ENCODE measurements at regions not wholly inside any gene's neighbourhood (a gene's known extent, or its start where the extent isn't known, plus 50 kb on each side); places are given as distances from the start of the nearest gene placed in this dataset.
"Not testable (repeated sequence)": the region's sequence is repeated elsewhere in the genome, so short reads cannot be mapped to it uniquely, and the experiment has no call there.

DNA sequence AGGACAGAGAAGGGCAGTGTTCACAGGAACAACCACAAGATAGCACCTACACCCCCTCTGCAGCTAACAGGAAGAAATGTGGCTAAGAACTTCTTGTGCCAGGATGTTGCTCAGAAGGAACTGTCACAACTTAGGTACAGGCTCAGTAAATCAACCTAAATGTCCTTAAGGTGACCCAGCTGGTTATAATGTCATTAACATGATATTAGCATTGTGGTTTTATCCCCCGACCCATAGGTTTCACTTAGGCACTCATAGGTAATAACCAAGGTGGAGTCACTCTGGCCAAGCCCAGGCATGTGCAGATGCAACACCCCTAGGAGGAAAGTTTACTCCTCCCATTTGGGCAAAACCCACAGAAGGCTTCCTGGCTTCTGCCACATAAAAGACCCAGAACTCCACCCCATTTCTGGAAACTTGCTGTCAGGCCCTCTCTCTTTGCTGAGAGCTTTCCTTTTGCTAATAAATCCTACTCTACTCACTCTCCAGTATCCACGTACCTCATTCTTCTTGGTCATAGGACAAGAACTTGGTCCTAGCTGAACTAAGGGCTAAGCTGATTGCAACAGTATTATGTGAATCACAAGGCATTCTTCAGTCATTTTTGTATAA is 951.3 kb downstream of the SLITRK5 start:
- no peak for DNase-seq

DNA sequence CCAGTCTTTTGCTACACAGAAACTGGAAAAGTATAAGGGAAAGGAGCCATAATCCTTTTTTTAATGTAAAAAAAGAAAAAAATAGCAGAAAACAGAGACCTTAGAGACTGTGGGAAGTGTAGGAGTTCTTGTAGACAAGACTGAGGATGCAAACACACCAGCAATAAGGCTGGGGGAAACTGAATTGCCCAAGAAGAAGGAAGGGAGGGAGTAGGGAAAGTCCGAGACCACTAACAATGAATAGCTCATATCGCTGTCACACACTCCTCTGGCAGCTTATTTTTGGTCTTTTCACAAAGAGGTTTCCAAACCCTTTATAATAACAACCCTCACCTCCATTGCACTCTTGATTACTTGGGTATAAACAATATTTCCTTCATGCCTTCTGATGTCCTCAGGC is 952.0 kb downstream of the SLITRK5 start:
- no peak for DNase-seq

GRCh38 chr13:88627071-88627470 is 955.9 kb downstream of the SLITRK5 start:
- DNase-seq = no peak

DNA sequence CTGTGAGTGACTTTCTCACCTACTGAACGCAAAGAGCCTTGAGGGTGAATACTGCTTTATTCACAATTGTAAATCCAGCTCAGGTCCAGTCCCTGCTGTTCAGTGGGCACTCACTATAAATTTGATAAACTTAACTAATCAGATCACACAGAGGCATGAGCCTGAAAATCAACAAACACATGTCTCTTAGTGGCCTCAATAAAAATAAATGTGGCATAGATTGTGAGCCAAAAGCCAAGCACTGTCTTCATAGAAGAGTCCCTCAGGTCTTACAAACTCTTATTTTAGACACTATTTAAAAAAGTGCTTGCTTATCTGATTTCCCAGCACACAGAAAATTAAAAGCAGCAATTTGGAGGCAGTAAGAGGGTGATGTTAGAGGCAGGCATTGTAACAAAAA is 957.7 kb downstream of the SLITRK5 start:
- no peak for DNase-seq

DNA sequence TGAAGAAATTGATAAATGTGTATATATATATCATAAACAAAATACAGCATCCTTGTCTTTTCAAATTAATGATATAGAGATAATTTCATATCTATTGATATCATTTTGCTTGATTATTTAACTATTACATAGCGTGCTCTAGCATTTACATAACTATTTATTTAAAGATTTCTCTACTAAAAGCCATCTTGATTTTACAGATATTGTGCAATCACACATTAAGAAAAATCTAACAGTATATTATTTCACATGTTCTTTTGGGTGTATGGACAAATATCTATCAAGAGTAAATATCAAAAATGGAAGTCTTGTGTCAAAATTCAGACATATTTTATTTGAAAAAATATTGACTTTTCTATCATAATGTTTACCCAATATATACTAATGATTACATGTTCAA is 966.8 kb downstream of the SLITRK5 start:
- no peak for DNase-seq

- DNase-seq = no peak
Measured at GRCh38 chr13:88643233-88643632, 972.1 kb downstream of the SLITRK5 start.

- no peak for DNase-seq
Measured at GRCh38 chr13:88648598-88649373, 977.6 kb downstream of the SLITRK5 start.

- no peak for DNase-seq
Measured at GRCh38 chr13:88649855-88650254, 978.7 kb downstream of the SLITRK5 start.

DNA sequence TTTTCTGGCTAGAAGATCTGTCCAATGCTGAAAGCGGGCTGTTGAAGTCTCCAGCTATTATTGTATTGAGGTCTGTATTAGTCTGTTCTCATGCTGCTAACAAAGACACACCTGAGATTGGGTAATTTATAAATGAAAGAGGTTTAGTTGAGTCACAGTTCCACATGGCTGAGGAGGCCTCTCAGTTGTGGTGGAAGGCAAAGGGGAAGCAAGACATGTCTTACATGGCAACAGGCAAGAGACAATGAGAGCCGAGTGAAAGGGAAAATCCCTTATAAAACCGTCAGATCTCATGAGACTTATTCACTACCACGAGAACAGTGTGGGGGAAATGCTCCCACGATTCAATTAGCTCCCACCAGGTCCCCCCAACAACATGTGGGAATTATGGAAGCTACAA is 980.4 kb downstream of the SLITRK5 start:
- no peak for DNase-seq

- no peak for DNase-seq
Measured at GRCh38 chr13:88656751-88657150, 985.6 kb downstream of the SLITRK5 start.

GRCh38 chr13:88670509-88670908 is 999.3 kb downstream of the SLITRK5 start:
- DNase-seq = no peak

GRCh38 chr13:88674841-88675240 is 1003.7 kb downstream of the SLITRK5 start:
- no peak for DNase-seq

- DNase-seq = no peak
Measured at GRCh38 chr13:88675347-88675996, 1004.3 kb downstream of the SLITRK5 start.

DNA sequence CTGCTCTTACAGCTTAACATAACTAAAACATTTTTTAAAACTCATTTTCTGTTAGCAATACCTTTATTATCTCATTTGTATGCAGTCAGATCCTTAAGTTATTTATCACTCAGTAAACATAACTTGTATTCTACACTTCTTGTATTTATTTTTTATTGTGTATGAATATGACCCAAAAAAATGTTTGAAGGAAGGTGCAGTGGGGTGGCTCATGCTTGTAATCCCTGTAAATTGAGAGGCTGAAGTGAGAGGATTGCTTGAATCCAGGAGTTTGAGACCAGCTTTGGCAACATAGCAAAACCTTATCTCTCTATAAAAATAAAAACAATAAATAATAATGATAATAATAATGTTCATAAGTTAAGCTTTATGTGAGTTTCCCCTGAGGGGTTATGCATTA is 1004.8 kb downstream of the SLITRK5 start:
- no peak for DNase-seq

DNA sequence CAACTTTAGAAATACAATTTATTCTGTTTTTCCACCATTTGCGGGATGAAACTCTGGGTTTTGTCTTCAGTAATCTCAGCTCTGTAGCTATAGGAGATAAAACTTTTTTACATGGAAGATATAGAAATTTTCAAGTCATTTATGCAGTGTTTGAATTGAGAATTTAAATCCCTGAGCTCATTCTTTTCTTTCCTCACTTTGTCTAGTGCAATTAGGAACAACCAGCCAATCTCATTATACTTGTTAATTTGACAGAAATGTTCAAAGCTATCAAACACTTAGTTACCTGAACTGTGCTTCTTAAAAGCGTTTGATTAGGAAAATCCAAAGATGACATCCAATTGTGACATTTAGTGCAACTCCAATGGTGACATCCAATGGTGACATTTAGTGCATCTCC is 1014.3 kb downstream of the SLITRK5 start:
- DNase-seq = no peak

GRCh38 chr13:88701551-88701950 is 1030.4 kb downstream of the SLITRK5 start:
- no peak for DNase-seq

DNA sequence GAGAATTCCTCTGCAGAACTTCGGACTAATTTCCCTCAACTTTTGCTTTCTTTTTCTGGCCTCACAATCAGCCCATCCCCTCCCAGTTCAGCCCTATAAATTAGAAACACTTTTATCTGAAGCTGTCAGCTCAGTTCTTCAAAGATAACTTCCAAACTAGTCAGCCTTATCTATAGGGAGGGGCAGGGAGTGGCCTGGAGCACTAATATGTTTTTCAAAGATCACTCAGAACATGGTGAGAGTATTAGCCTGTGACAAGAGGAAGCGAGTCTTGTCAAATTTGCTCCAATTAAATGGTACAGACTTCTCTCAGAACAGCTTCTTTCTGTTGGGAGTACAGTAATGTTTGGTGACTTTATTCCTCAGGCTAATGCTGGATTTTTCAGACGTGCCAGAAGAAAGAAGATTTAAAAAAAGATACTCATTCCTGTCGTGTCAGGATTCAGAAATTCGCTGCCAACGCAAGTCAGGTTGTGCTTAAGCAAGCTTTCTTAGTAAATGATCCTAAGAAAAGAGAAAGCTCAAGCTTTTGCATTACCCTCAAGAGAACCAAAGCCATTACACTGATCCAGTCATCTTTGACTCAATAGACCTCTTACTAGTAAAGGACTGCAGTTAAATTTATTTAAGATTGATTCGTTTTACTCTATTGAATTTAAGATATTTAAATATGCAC is 1033.6 kb downstream of the SLITRK5 start:
- no peak for DNase-seq

DNA sequence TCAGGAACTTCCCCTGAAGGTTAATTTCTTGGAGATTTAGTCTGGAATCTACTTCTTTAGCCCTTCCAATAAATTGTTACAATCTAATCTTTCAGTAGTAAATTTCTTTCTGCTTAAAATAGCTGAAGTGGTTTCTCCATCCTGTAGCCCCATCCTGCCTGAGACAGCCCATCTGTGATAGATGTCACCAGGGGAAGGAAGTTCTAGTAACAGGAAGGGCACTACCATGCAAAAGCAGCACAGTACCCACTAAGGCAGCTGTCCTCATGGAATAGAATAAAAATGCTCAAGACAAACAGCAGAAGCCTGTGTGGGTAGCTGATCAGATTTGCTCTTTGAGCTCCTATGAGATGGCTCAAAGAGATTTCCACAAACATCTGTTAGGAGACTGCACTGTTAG is 1036.5 kb downstream of the SLITRK5 start:
- no peak for DNase-seq

DNA sequence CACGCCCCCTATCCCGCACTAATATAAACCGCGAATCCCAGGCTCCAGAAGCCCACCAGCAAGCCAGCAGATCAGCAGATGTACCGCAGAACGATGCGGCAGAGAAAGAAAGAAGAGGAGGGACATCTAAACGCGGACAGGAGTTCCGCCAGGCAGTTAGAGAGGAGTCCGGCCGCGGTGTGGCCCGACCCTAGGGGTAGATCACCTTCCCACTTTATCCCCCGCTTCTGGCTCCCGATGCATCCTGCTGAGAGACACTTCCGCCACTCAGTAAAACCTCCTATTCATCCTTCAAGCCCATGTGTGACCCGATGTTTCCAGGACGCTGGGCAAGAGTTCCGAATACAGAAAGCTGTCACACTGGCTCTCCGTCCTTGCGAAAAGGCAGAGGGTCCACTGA is 1046.8 kb downstream of the SLITRK5 start:
- DNase-seq = no peak

- no peak for DNase-seq
Measured at GRCh38 chr13:88718781-88719180, 1047.6 kb downstream of the SLITRK5 start.

GRCh38 chr13:88726075-88726474 is 1054.9 kb downstream of the SLITRK5 start:
- DNase-seq = no peak

DNA sequence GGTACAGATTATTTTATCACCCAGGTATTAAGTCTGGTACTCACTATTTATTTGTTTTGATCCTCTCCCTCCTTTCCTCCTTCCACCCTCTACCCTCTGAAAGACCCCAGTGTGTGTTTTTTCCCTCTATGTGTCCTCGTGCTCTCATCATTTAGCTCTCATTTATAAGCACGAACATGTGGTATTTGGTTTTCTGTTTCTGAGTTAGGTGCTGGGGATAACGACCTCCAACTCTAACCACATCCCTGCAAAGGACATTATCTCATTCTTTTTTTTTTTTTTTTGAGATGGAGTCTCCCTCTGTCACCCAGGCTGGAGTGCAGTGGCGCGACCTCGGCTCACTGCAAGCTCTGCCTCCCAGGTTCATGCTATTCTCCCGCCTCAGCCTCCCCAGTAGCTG is 1056.1 kb downstream of the SLITRK5 start:
- DNase-seq = not testable (repeated sequence)

GRCh38 chr13:88729605-88730004 is 1058.4 kb downstream of the SLITRK5 start:
- no peak for DNase-seq

DNA sequence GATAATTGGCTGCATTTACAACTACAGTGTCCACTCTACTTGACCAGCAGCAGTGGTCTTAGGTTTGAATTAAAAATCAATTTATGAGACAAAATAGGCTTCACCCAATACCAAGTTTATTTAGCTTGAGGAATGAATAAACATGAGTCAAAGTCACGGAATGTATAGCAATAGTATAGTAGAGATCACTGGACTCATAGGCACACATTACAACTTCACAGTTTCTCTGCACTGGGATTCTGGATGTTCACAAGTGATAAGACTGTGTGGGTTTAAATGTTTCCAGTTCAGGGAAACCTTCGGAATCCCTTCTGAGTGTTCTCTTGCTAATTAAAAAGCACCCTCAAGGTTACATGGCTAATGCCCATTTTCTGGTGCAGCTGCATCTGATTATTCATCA is 1064.9 kb downstream of the SLITRK5 start:
- DNase-seq = no peak
